Prostate gland (tissue), 2 donors: ENCODE measurements at regions not wholly inside any gene's neighbourhood (a gene's known extent, or its start where the extent isn't known, plus 50 kb on each side); places are given as distances from the start of the nearest gene placed in this dataset.

Experiments used
- POLR2A ChIP-seq: fragments of 450-650 bp; IDR thresholded peaks from one replicate; pipeline ENCODE4 v1.6.1; 2016; ENCODE audit warnings: antibody characterized with exemption, mild to moderate bottlenecking
- POLR2AphosphoS5 ChIP-seq: sonication (generic); formaldehyde crosslinking; IDR thresholded peaks from one replicate; pipeline ENCODE4 v1.6.1; 2017; ENCODE audit warnings: antibody characterized with exemption
- TF ChIP-seq, protein P1 (sequence below), 4 experiments: fragments of 200-600 bp in 2 of 4; fragments of 450-650 bp in 2 of 4; sonication (generic) in 2 of 4; IDR thresholded peaks; 1 replicate in 3 of 4; 2 replicates in 1 of 4; pipeline ENCODE4 v1.5.1; 2016 to 2019; ENCODE audit warnings: antibody characterized with exemption in 4 of 4, mild to moderate bottlenecking in 2 of 4, moderate library complexity in 2 of 4

DNA sequence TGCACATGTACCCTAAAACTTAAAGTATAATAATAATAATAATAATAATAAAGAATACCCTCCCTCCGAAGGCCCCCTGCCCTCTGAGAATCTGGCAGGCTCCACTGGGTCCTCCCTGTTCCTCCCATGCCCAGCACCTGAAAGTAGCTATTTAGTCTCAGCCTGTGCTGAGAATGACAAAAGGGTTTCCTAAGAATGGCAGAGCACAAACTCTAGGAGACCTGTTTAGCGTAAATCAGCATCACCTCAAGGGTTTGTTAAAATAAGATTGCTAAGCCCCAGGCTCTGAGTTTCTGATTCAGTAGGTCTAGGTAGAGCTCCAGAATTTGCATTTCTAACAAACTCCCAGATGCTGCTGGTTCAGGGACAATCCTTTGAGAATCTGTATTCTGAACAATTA lies 606.8 kb upstream of the CDH11 start:
- TF ChIP-seq, protein P1, sequence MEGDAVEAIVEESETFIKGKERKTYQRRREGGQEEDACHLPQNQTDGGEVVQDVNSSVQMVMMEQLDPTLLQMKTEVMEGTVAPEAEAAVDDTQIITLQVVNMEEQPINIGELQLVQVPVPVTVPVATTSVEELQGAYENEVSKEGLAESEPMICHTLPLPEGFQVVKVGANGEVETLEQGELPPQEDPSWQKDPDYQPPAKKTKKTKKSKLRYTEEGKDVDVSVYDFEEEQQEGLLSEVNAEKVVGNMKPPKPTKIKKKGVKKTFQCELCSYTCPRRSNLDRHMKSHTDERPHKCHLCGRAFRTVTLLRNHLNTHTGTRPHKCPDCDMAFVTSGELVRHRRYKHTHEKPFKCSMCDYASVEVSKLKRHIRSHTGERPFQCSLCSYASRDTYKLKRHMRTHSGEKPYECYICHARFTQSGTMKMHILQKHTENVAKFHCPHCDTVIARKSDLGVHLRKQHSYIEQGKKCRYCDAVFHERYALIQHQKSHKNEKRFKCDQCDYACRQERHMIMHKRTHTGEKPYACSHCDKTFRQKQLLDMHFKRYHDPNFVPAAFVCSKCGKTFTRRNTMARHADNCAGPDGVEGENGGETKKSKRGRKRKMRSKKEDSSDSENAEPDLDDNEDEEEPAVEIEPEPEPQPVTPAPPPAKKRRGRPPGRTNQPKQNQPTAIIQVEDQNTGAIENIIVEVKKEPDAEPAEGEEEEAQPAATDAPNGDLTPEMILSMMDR (IDR thresholded peaks at IDR 0.05): no peak
- TF ChIP-seq POLR2A: no peak
- TF ChIP-seq POLR2AphosphoS5: no peak
